SK-N-MC (cell line): ENCODE measurements at regions not wholly inside any gene's neighbourhood (a gene's known extent, or its start where the extent isn't known, plus 50 kb on each side); places are given as distances from the start of the nearest gene placed in this dataset.
"Not testable (repeated sequence)": the region's sequence is repeated elsewhere in the genome, so short reads cannot be mapped to it uniquely, and the experiment has no call there.

Experiments used
- EZH2 ChIP-seq: fragments of 200-600 bp; sonication (generic); IDR thresholded peaks from one replicate; pipeline ENCODE4 v1.6.1; 2017; ENCODE audit warnings: antibody characterized with exemption
- FOXP2 ChIP-seq: optimal IDR thresholded peaks from 2 replicates; pipeline ENCODE3; 2011; ENCODE audit warnings: mild to moderate bottlenecking, moderate library complexity; ENCODE audit not compliant: insufficient read depth; ENCODE audit errors: extremely low read length, control extremely low read depth
- POLR2AphosphoS5 ChIP-seq: IDR thresholded peaks from 2 replicates; pipeline ENCODE4 v1.6.1; 2012; ENCODE audit warnings: mild to moderate bottlenecking, low read depth, low read length, borderline replicate concordance

- TF ChIP-seq EZH2, POLR2AphosphoS5, FOXP2: not testable (repeated sequence)
Observed at GRCh38 chr4:9544851-9545250, 100.6 kb downstream of the DEFB131A start.
